ENCODE measurements at regions not wholly inside any gene's neighbourhood (a gene's known extent, or its start where the extent isn't known, plus 50 kb on each side); places are given as distances from the start of the nearest gene placed in this dataset.

- Histone ChIP-seq H3K79me2 (ENCODE audit: insufficient read depth, low read length) (no peaks in the 10 kb centered on the region), H3K4me2 (ENCODE audit: insufficient read depth, insufficient read length, low read length) (no peak overlapping the region), H2BK120ac (ENCODE audit: low read depth, low read length, poor library complexity, severe bottlenecking) (no peak overlapping the region), H3K27ac (ENCODE audit: insufficient read length, low read depth, low read length) (no peak overlapping the region), H3K4me1 (ENCODE audit: insufficient read depth, low read length) (no peaks in the 10 kb centered on the region), H3K18ac (ENCODE audit: insufficient read length, low read depth, low read length) (no peak overlapping the region), H3K23ac (ENCODE audit: insufficient read length, low read depth, low read length) (no peak overlapping the region), H2BK15ac (ENCODE audit: low read depth, low read length) (no peak overlapping the region), H2AK5ac (ENCODE audit: insufficient read length, low read length) (no peak overlapping the region), H3K79me1 (ENCODE audit: insufficient read depth, low read depth, low read length, poor library complexity, severe bottlenecking) (no peaks in the 10 kb centered on the region), H4K20me1 (ENCODE audit: control insufficient read depth, insufficient read depth, insufficient read length) (no peaks in the 10 kb centered on the region), H3K23me2 (ENCODE audit: insufficient read length, low read depth, low read length, poor library complexity, severe bottlenecking) (no peaks in the 10 kb centered on the region), H2BK12ac (ENCODE audit: insufficient read length, low read depth, low read length) (no peak overlapping the region), H2BK5ac (ENCODE audit: insufficient read length, low read length) (no peak overlapping the region), H4K91ac (ENCODE audit: insufficient read length, low read depth, low read length) (no peak overlapping the region), H4K5ac (ENCODE audit: insufficient read length, low read depth, low read length) (no peak overlapping the region), H3K9me3 (ENCODE audit: control insufficient read depth, low read depth, low read length) (no peaks in the 10 kb centered on the region), H3K14ac (ENCODE audit: insufficient read depth, low read length) (no peak overlapping the region), H3K4ac (ENCODE audit: low read depth, low read length) (no peak overlapping the region), H2AFZ (ENCODE audit: low read length) (no peak overlapping the region), H4K8ac (replicated peaks; ENCODE audit: insufficient read length, low read depth, low read length) (no peak overlapping the region), H2BK20ac (ENCODE audit: low read depth, low read length, poor library complexity, severe bottlenecking) (no peak overlapping the region), H3K56ac (ENCODE audit: insufficient read length, low read depth, low read length) (no peak overlapping the region), H3K9ac (ENCODE audit: extremely low read depth, insufficient read length, low read length) (no peak overlapping the region), H3K27me3 (ENCODE audit: insufficient read depth, low read length) (no peaks in the 10 kb centered on the region), H3T11ph (ENCODE audit: low read length) (no peak overlapping the region)
- WGBS (ENCODE audit: extremely low coverage, insufficient read length, low lambda C conversion rate) = no CpG with 5 or more reads among the region's 1 CpG
- no peak for TF ChIP-seq CTCF (conservative IDR thresholded peaks at IDR 0.05)
- Mint-ChIP-seq H3K4me1 (no peaks in the 10 kb centered on the region), H3K9me3 (no peaks in the 10 kb centered on the region), H3K36me3 (ENCODE audit: insufficient read depth in 1 of 3, low read depth in 3 of 3) (no peaks in the 10 kb centered on the region), H3K27me3 (ENCODE audit: low read depth) (no peaks in the 10 kb centered on the region), H3K27ac (no peak overlapping the region; a peak in 1 of 7 replicates), H3K4me3 (no peak overlapping the region)
- no peak for DNase-seq
These were observed 187.3 kb downstream of the HTR1A start for GRCh38 chr5:63774939-63775338.

Measured in H9 (cell line).